ENCODE measurements at regions not wholly inside any gene's neighbourhood (a gene's known extent, or its start where the extent isn't known, plus 50 kb on each side); places are given as distances from the start of the nearest gene placed in this dataset.
A peak's percentile ranks its signal among the peaks of the same experiment; 100 is the strongest.

GRCh38 chr21:41676198-41676597 lies 90.7 kb downstream of the RIPK4 start:
- CTCF ChIA-PET, result interaction anchor here (0.7 kb wide), 1 partner anchor 410 kb away, joined by 3 read pairs; no protein-coding TSS in a partner anchor
- peaks cover 11% of the 10 kb centered on the region for H3K4me1 Mint-ChIP-seq
- H3K36me3 Mint-ChIP-seq, result no peaks in the 10 kb centered on the region
- H3K9me3 Mint-ChIP-seq, result no peaks in the 10 kb centered on the region
- DNase-seq, result no peak
- H3K4me3 Mint-ChIP-seq, result no peak overlapping the region
- no peak overlapping the region for H3K27ac Mint-ChIP-seq
- peaks cover 44% of the 10 kb centered on the region for H3K27me3 Mint-ChIP-seq

GRCh38 chr21:41675574-41675973 lies 91.3 kb downstream of the RIPK4 start:
- Mint-ChIP-seq H3K36me3 (no peaks in the 10 kb centered on the region), H3K27me3 (peaks cover 47% of the 10 kb centered on the region), H3K4me1 (peaks cover 13% of the 10 kb centered on the region), H3K27ac (no peak overlapping the region), H3K9me3 (no peaks in the 10 kb centered on the region), H3K4me3 (no peak overlapping the region)
- CTCF ChIA-PET, result no interaction called here
- no peak for DNase-seq

DNA sequence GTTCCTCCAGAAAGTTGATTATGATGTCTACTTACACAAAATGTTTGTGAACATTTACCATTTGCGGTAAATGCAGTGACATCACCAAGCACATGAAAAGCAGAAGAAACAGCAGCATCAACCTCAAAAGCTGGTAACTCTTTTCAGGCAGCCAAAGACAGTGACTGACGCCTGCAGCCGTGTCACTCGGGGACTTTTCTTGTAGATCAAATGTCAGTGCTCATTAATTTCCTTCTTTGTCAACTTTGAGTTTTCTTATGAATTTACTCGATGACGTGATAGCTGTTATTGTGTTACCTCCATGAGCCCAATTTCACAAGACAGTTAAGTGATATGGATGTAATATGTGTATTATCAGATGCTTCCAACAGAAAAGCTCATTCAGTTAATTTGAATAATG lies 92.5 kb downstream of the RIPK4 start:
- peaks cover 43% of the 10 kb centered on the region for H3K27me3 Mint-ChIP-seq
- H3K9me3 Mint-ChIP-seq, result no peaks in the 10 kb centered on the region
- no peaks in the 10 kb centered on the region for H3K36me3 Mint-ChIP-seq
- CTCF ChIA-PET, result interaction anchor here (1.3 kb wide), 1 partner anchor 92 kb away, joined by 3 read pairs; no protein-coding TSS in a partner anchor
- H3K4me1 Mint-ChIP-seq, result peaks cover 13% of the 10 kb centered on the region
- H3K4me3 Mint-ChIP-seq, result no peak overlapping the region
- DNase-seq, result no peak
- no peak overlapping the region for H3K27ac Mint-ChIP-seq

GRCh38 chr21:41673596-41674335 lies 93.1 kb downstream of the RIPK4 start:
- H3K27me3 Mint-ChIP-seq, result peaks cover 37% of the 10 kb centered on the region
- no peak overlapping the region for H3K4me3 Mint-ChIP-seq
- H3K27ac Mint-ChIP-seq, result no peak overlapping the region
- DNase-seq, result no peak
- H3K36me3 Mint-ChIP-seq, result no peaks in the 10 kb centered on the region
- peaks cover 13% of the 10 kb centered on the region for H3K4me1 Mint-ChIP-seq
- H3K9me3 Mint-ChIP-seq, result no peaks in the 10 kb centered on the region
- CTCF ChIA-PET, result interaction anchor here (0.5 to 1.3 kb wide), 2 partner anchors 66 to 92 kb away, joined by 3 to 4 read pairs; no protein-coding TSS in a partner anchor

GRCh38 chr21:41673071-41673470 lies 93.8 kb downstream of the RIPK4 start:
- no peaks in the 10 kb centered on the region for H3K36me3 Mint-ChIP-seq
- H3K27me3 Mint-ChIP-seq, result peaks cover 31% of the 10 kb centered on the region
- no peaks in the 10 kb centered on the region for H3K9me3 Mint-ChIP-seq
- no peak overlapping the region for H3K27ac Mint-ChIP-seq
- CTCF ChIA-PET, result interaction anchor here (1.3 kb wide), 1 partner anchor 93 kb away, joined by 3 read pairs; no protein-coding TSS in a partner anchor
- no peak overlapping the region for H3K4me3 Mint-ChIP-seq
- peaks cover 13% of the 10 kb centered on the region for H3K4me1 Mint-ChIP-seq
- no peak for DNase-seq

- Mint-ChIP-seq H3K4me1 (peaks cover 13% of the 10 kb centered on the region), H3K27ac (no peak overlapping the region), H3K27me3 (peaks cover 25% of the 10 kb centered on the region), H3K4me3 (no peak overlapping the region), H3K36me3 (no peaks in the 10 kb centered on the region), H3K9me3 (no peaks in the 10 kb centered on the region)
- CTCF ChIA-PET, result no interaction called here
- DNase-seq, result no peak
Observed at GRCh38 chr21:41672543-41672915, 94.3 kb downstream of the RIPK4 start.

DNA sequence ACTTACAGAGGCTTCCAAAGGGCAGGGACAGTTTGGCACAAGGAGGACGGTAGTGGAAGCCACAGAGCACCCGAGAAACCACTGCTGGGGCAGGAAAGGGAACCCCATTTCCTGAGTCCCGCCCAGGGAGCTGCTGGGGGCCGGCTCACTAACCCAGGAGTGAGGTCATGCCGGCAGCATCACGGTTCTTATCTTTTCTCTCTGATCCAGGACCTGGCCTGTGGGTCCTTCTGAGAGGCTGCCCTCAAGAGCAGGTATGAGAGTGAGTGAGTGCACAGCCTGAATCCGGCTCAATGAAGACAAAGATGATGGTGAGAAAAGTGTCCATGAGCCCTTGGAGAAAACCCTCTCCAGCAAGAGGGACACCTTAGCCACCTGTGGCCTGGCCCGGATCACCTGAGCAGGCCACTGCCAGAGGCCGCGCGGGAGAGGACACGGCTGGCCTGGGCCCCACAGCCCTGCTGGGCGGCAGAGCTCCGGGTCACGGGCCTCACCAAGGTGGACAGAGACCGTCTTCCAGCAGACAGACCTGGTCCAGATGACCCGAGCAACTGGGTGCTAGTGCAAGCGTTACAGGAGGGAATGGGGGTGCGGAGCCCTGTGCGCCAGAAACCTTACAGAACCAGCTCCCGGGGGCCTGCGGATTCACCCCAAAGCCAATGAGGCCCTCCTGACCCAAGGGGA lies 94.9 kb downstream of the RIPK4 start:
- peak; percentile 43 for DNase-seq
- Mint-ChIP-seq H3K36me3 (no peaks in the 10 kb centered on the region), H3K27me3 (peaks cover 24% of the 10 kb centered on the region), H3K27ac (no peak overlapping the region), H3K4me3 (no peak overlapping the region), H3K4me1 (peaks cover 13% of the 10 kb centered on the region), H3K9me3 (no peaks in the 10 kb centered on the region)
- CTCF ChIA-PET, result no interaction called here

DNA sequence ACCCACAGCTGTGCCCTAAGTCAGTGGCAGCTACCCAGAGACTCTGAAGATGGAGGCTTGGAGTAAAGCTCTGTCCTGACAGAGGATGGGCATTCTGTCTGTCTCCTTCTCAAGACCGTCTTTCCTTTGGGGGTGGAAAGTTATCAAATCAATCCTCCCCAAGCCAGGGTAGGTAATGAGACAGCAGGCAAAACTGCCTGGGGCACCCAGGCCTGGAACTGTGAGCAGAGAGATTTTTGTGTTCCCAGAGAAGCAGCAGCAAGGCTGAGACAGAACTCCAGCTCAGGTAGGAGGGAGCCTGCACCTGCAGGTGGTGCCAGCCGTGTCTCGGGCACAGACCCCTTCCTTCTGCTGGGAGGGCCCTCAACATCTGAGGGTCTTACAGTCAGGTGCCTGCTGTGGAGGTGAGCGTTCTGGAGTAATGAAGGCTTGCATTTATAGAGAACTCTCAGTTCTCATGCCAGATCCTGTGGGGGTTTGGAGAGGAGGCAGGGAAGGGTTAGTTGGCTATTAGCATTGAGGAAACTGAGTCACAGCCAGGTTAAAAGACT lies 95.6 kb downstream of the RIPK4 start:
- Mint-ChIP-seq H3K9me3 (no peaks in the 10 kb centered on the region), H3K4me1 (peaks cover 13% of the 10 kb centered on the region), H3K4me3 (no peak overlapping the region), H3K27ac (peak overlapping the region; percentile 24), H3K36me3 (no peaks in the 10 kb centered on the region), H3K27me3 (peaks cover 26% of the 10 kb centered on the region)
- CTCF ChIA-PET, result no interaction called here
- DNase-seq, result no peak

DNA sequence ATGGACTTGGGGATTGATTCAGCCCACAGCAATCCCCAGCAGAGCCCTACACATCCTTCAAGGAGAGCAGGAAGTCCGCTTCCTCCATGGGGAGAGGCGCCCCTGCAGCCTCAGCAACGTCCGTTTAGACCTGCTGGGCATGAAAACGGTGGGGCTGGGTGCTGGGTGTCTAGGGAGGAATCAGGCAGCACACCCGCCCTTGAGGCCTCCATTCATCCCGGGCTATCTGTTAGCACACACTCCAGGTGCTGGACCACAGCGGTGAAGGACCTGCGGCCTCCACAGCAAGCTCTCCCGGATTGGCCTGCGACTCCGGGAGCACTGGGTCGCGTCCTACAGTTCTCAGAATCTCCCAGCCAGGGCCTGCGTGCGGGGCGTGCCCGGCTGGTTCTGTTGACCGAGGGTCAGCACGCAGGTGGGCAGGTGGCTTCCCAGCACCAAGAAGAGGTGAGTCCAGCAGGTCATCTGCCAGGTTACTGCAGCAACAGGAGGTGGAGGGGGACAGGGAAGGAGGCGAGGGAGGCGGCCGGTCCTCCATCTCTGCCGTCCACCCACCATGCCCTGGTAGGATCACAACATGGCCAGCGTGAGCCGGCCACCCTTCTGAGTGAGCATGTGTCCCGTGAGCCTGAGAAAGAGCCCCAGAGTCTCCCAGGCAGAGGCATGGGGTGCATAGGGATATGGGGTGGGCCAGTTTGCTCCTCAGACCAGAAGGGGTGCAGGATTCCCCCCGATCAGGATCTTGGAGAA lies 96.6 kb downstream of the RIPK4 start:
- peaks cover 29% of the 10 kb centered on the region for H3K27me3 Mint-ChIP-seq
- H3K27ac Mint-ChIP-seq, result no peak overlapping the region
- CTCF ChIA-PET, result no interaction called here
- DNase-seq, result no peak
- no peaks in the 10 kb centered on the region for H3K9me3 Mint-ChIP-seq
- no peak overlapping the region for H3K4me3 Mint-ChIP-seq
- H3K36me3 Mint-ChIP-seq, result no peaks in the 10 kb centered on the region
- H3K4me1 Mint-ChIP-seq, result peaks cover 13% of the 10 kb centered on the region

- peaks cover 29% of the 10 kb centered on the region for H3K27me3 Mint-ChIP-seq
- H3K4me3 Mint-ChIP-seq, result no peak overlapping the region
- H3K36me3 Mint-ChIP-seq, result no peaks in the 10 kb centered on the region
- H3K4me1 Mint-ChIP-seq, result peaks cover 13% of the 10 kb centered on the region
- H3K27ac Mint-ChIP-seq, result no peak overlapping the region
- no peaks in the 10 kb centered on the region for H3K9me3 Mint-ChIP-seq
- CTCF ChIA-PET, result no interaction called here
- DNase-seq, result no peak
Observed at GRCh38 chr21:41669533-41669830, 97.4 kb downstream of the RIPK4 start.

- Mint-ChIP-seq H3K4me1 (peaks cover 13% of the 10 kb centered on the region), H3K27me3 (peaks cover 28% of the 10 kb centered on the region), H3K9me3 (no peaks in the 10 kb centered on the region), H3K4me3 (no peak overlapping the region), H3K27ac (no peak overlapping the region), H3K36me3 (no peaks in the 10 kb centered on the region)
- CTCF ChIA-PET, result no interaction called here
- no peak for DNase-seq
Observed at GRCh38 chr21:41668686-41669532, 97.9 kb downstream of the RIPK4 start.

- peaks cover 29% of the 10 kb centered on the region for H3K27me3 Mint-ChIP-seq
- H3K4me1 Mint-ChIP-seq, result peaks cover 13% of the 10 kb centered on the region
- H3K4me3 Mint-ChIP-seq, result no peak overlapping the region
- CTCF ChIA-PET, result no interaction called here
- H3K9me3 Mint-ChIP-seq, result no peaks in the 10 kb centered on the region
- H3K36me3 Mint-ChIP-seq, result no peaks in the 10 kb centered on the region
- DNase-seq, result no peak
- no peak overlapping the region for H3K27ac Mint-ChIP-seq
Observed at GRCh38 chr21:41668051-41668541, 98.8 kb downstream of the RIPK4 start.

DNA sequence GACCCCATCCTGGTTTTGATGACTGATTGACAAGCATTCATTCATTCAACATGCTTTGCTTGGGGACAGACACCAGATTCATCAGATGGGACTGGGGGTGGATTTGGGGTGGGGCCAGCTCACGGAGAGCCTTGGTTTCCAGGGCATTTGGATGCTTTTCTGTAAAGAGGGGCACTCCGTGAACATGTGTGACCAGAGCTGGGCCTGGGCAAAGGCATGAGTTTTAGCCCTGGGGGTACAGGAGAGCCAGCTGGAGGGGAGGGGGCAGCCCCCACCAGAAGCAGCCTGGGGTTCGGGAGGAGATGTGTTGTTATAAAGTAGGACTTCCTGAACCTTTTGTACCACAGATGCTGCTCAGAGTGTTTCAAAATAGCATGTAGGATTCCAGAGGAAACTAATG lies 99.7 kb downstream of the RIPK4 start:
- CTCF ChIA-PET, result no interaction called here
- Mint-ChIP-seq H3K36me3 (no peaks in the 10 kb centered on the region), H3K4me1 (peaks cover 10% of the 10 kb centered on the region), H3K4me3 (no peak overlapping the region), H3K27ac (no peak overlapping the region), H3K9me3 (no peaks in the 10 kb centered on the region), H3K27me3 (peaks cover 29% of the 10 kb centered on the region)
- DNase-seq, result no peak

All from activated naive CD4-positive, alpha-beta T cell treated with anti-CD3 and anti-CD28 coated beads, Interleukin-2, amount 10 ng/mL, durations not matched to agents 7 days and 5 days (primary cell).